Thoracic aorta (tissue), 2 donors: ENCODE measurements at regions not wholly inside any gene's neighbourhood (a gene's known extent, or its start where the extent isn't known, plus 50 kb on each side); places are given as distances from the start of the nearest gene placed in this dataset.

ENCODE experiments used
- ATAC-seq: fragments of 150-250 bp; one replicate; pipeline ENCODE4 v1.8.0; 2017; ENCODE audit warnings: low read depth; ENCODE audit not compliant: insufficient number of reproducible peaks, low FRiP score
- DNase-seq: peaks from one replicate; pipeline ENCODE4 v3.0.0-alpha.2; 2020; ENCODE audit warnings: low spot score
- H3K27ac ChIP-seq, 2 donors: fragments of 200-600 bp; sonication (generic); 1 replicate in 1 of 2; 2 replicates in 1 of 2; pipeline ENCODE4 v1.5.1; 2016; ENCODE audit warnings: mild to moderate bottlenecking in 2 of 2, moderate library complexity in 2 of 2
- H3K27me3 ChIP-seq: fragments of 200-600 bp; sonication (generic); replicated peaks from 2 replicates; pipeline ENCODE4 v1.6.0; 2016; ENCODE audit warnings: mild to moderate bottlenecking; ENCODE audit not compliant: insufficient read depth
- H3K36me3 ChIP-seq: fragments of 200-600 bp; sonication (generic); one replicate; pipeline ENCODE4 v1.5.1; 2016
- H3K4me1 ChIP-seq, 2 donors: fragments of 200-600 bp; sonication (generic); 1 replicate in 1 of 2; 2 replicates in 1 of 2; pipeline versions ENCODE4 v1.5.1 to v1.6.0; 2016; ENCODE audit warnings: low read depth in 2 of 2, mild to moderate bottlenecking in 1 of 2; ENCODE audit not compliant: control insufficient read depth in 1 of 2
- H3K4me3 ChIP-seq: fragments of 200-600 bp; sonication (generic); 2 replicates; pipeline ENCODE4 v1.5.1; 2016; ENCODE audit warnings: mild to moderate bottlenecking
- H3K9me3 ChIP-seq: fragments of 200-600 bp; sonication (generic); 2 replicates; pipeline ENCODE4 v1.5.1; 2016
- CTCF ChIP-seq: fragments of 200-600 bp; sonication (generic); IDR thresholded peaks from one replicate; pipeline ENCODE4 v1.5.1; 2019; ENCODE audit warnings: antibody characterized with exemption

GRCh38 chr17:53948323-53948722 is 125.6 kb downstream of the KIF2B start:
- peaks cover 6% of the 10 kb centered on the region for H3K9me3 ChIP-seq
- DNase-seq (no peak), ATAC-seq (no peak)
- H3K27ac ChIP-seq, result no peak overlapping the region
- no peaks in the 10 kb centered on the region for H3K4me1 ChIP-seq
- TF ChIP-seq CTCF, result no peak
- H3K4me3 ChIP-seq, result no peak overlapping the region
- H3K36me3 ChIP-seq, result no peaks in the 10 kb centered on the region
- H3K27me3 ChIP-seq, result no peaks in the 10 kb centered on the region

GRCh38 chr17:53949473-53950090 is 126.9 kb downstream of the KIF2B start:
- Histone ChIP-seq H3K9me3 (peaks cover 9% of the 10 kb centered on the region), H3K27ac (no peak overlapping the region), H3K27me3 (no peaks in the 10 kb centered on the region), H3K4me3 (no peak overlapping the region), H3K4me1 (no peaks in the 10 kb centered on the region), H3K36me3 (no peaks in the 10 kb centered on the region)
- TF ChIP-seq CTCF, result no peak
- DNase-seq, result no peak
- ATAC-seq, result no peak

GRCh38 chr17:53950207-53950857 is 127.6 kb downstream of the KIF2B start:
- Histone ChIP-seq H3K4me3 (no peak overlapping the region), H3K9me3 (peaks cover 10% of the 10 kb centered on the region), H3K4me1 (no peaks in the 10 kb centered on the region), H3K27me3 (no peaks in the 10 kb centered on the region), H3K36me3 (no peaks in the 10 kb centered on the region), H3K27ac (no peak overlapping the region)
- DNase-seq (no peak), ATAC-seq (no peak)
- TF ChIP-seq CTCF, result no peak

GRCh38 chr17:53950858-53951250 is 128.1 kb downstream of the KIF2B start:
- Histone ChIP-seq H3K4me3 (no peak overlapping the region), H3K27ac (no peak overlapping the region), H3K36me3 (no peaks in the 10 kb centered on the region), H3K4me1 (no peaks in the 10 kb centered on the region), H3K27me3 (no peaks in the 10 kb centered on the region), H3K9me3 (peaks cover 15% of the 10 kb centered on the region)
- TF ChIP-seq CTCF, result no peak
- ATAC-seq, result no peak
- DNase-seq, result no peak

GRCh38 chr17:53971361-53971760 is 148.6 kb downstream of the KIF2B start:
- Histone ChIP-seq H3K27ac (no peak overlapping the region), H3K4me1 (no peaks in the 10 kb centered on the region), H3K36me3 (no peaks in the 10 kb centered on the region), H3K9me3 (no peaks in the 10 kb centered on the region), H3K27me3 (no peaks in the 10 kb centered on the region), H3K4me3 (no peak overlapping the region)
- ATAC-seq, result no peak
- no peak for TF ChIP-seq CTCF
- DNase-seq, result no peak
